AML-193 (cell line): ENCODE measurements at regions not wholly inside any gene's neighbourhood (a gene's known extent, or its start where the extent isn't known, plus 50 kb on each side); places are given as distances from the start of the nearest gene placed in this dataset.
"Not testable (repeated sequence)": the region's sequence is repeated elsewhere in the genome, so short reads cannot be mapped to it uniquely, and the experiment has no call there.

Experiments used
- DNase-seq, 2 experiments: peaks; one replicate each; lab custom pipeline; 2025; lab: John Stamatoyannopoulos, UW

DNA sequence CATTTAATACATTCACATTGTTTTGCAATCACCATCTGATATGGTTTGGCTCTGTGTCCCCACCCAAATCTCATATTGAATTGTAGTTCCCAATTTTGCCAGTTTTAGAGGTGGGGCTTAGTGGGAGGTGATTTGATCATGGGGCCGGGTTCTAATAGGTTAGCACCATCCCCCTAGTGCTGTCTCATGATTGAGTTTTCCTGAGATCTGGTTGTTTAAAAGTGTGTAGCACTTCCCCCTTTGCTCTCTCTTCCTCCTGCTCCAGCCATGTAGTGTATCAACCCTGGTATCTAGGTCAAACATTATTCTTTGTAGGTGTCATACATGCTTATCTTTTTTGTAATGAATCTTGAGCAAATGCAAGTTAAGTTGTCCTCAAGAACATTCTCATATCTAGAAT lies 83.3 kb upstream of the KIT start:
- no peak for DNase-seq

DNA sequence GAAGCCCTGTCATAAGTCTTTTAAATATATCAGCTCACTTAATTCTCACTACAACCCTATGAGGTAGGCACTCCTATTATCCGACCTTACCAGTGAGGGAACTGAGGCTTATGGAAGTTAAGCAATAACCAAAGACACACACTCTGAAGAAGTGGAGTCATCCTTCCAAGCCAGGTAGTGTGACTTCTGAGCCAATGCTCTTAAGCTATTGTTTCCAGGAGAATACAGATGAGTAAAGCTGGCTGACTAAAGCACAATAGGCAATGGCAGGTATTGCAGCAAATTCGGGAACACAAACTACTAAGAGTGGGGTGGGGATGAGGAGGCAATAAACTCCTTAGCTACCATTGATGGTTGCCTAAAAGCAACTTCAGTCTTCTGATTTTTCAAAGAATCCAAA lies 81.8 kb upstream of the KIT start:
- DNase-seq, result no peak

DNA sequence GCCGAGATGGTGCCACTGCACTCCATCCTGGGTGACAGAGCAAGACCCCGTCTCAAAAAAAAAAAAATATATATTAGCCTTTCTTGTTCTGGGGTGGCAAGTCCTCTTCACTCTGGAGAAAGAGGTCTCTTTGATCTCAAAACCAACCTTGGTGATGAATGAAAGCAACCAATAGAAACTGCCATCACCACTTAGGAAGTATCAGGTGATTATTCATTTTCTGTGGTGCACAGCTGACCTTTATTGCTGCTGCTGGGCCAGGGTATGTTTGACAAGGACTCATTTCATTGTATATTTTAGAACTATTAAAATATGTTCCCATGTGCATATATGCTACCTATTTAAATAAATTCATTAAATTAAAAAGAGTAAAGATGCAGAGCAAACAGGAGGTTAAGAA lies 76.0 kb upstream of the KIT start:
- no peak for DNase-seq

DNA sequence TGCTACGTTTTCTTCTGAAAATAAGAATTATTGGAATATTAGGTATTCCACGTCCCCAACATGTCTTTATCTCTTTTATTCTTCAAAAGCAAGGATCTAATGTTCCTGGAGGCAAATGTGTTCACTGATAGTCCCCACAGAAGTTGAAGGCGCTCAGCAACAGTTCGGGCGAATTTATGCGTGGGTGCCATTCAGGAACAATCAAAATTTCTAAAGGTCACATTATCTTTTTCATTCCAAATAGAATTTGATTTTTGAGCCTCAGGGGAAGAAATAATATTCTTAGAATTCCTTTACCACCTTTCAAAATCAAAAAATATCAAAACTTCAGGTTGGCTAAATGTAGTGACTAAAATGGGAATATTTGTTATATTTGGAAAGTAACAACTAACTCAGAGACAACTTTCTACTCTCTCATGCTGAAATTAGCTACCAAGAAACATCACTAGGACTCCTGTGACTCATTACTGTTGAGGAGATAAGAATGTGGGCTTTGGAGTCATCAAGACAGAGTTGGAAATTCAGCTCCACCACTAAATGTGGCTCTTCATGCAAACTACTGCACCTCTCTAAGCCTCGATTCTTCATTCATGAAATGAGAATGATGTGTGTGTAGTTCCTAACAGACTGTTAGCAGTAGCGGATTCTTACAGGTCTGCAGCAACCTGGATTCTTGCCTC lies 72.3 kb upstream of the KIT start:
- no peak for DNase-seq

DNA sequence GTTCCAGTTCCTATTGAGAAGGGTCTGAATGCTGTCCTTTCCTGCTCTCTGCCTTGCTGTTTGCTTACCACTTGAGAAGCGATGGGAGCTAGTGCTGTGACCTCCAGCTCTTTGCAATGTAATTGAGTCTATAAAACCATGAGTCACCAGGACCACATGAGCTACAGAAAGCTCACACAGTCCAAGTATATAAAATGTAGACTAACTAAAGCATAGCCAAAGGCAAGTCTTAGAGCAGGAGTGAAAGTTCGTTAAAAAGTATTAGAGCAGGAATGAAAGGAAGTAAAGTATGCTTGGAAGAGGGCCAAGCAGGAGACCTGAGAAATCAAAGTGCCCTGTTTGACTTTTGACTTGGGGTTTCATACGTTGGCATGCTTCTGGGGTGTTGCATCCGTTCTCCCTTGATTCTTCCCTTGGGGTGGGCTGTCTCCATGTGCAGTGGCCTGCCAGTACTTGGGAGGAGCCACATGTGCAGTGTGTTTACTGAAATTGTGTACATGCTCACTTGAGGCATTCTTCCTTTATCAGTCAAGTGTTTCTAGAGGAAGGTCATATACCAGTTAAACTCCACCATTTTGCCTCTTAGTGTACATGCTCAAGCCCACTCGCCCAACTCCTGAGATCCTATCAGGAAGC lies 71.3 kb upstream of the KIT start:
- DNase-seq, result no peak

DNA sequence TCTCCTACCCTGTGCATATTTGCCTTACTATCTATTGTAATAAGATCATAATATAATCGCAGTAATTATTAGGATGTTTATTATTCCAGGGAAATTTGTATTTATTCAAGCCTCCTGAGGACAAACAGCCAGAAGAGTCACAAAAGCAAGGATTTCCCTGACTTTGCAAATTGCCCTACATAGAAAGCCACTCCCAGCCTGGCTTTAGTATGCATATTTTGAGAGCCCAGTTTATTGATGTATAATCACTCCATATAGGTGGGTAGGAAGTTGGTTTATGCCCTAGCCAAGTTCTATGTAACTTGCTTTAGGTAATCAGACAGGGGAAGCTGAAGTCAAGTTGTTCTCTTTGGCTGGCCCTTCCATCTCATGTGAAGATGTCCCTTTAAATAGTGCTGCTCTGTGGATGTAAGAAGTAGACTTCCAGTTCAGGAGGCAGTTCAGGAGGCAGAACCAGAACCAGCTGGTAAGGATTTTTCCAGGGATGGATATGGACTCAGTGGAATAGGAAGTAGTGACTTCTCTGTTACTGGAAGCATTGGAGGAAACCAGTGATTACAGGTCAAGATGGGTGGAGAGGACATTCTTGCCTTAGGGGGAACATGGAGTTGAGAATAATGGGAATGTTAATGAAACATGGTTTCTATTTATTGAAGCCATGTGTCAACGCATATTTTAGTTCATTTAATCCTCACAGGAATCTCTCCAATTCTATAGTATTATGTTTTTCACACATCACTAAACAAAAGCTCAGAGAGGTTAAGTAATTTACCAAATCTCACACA lies 70.5 kb upstream of the KIT start:
- no peak for DNase-seq

DNA sequence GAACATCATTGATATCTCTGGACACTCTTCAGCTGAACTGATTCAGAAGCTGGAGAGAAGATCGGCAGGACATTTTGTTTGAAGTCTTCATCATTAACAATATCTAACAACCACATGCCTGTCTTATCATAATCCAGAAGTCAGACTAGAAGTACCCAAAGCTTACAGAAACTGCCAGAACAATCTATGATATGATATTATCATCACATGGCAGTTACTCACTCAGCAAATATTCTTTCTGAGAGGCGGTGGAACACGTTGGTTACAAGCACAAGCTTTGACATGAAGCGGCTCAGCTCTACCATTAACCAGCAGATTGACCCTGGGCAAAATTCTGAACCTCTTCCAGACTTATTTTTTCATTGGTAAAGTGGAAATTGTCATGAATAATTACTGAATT lies 69.4 kb upstream of the KIT start:
- DNase-seq, result no peak

DNA sequence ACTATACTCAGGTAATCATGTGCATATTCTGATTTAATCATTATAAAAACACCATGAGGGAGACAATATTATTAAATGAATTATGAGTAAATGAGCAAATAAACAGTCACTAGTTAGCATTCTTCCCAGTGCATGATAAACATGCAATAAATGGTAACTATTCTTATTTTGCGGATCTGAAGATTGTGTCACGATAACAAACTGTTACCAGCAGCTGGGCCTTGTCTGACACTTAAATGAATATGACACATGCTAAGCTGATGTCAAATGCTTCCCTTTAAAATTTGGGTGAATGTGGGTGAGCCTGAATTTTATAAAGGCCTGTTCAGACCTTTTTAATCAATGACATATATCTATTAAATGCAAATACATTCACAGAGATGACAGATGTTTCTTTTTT lies 68.2 kb upstream of the KIT start:
- no peak for DNase-seq

DNA sequence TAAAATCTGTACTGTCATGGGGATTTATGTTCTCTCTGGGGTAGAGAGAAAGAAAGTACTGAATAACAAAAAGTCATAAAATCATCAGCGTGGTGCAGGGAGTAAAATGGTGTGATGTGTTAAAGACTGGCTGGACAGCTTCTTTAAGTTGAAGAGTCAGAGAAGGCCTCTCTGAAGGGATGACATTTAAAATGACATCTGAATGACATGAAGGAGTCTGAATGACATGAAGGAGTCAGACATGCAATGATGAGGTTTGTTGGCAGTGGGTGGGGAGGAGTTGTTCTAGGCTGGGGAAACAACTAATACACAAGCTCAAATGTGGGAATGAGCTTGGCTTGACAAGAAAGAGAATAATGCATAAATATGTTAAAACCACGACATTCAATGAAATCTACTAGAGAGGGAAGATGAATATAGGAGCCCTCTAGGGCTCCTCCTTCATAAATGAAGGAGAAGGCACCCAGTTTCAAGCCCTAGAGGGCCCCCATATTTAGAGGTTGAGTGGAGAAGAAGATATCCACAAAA lies 63.9 kb upstream of the KIT start:
- no peak for DNase-seq

DNA sequence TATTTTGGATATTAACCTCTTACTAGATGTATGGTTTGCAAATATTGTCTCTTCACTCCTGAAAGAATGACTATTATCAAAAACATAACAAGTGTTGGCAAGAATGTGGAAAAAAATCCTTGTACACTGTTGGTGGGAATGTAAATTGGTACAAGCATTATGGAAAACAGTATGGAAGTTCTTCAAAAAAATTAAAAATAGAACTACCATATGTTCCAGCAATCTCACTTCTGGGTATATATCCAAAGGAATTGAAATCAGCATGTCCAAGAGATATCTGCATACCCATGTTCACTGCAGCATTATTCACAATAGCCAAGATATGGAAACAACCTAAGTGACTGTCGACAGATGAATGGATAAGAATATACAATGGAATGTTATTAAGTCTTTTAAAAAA lies 61.6 kb upstream of the KIT start:
- DNase-seq, result no peak

DNA sequence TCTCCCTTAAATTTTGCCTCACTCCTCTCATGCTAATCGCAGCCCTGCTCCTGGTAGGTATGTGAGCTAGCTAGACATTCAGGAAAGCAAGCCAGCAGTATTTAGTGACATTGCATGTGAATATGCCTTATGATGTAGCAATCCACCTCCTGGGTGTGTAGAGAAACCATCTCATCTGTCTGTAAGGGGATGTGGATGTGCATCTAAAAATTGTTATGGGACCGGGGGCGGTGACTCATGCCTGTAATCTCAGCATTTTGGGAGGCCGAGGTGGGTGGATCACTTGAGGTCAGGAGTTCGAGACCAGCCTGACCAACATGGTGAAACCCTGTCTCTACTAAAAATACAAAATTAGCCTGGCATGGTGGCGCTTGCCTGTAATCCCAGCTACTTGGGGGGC lies 60.1 kb upstream of the KIT start:
- not testable (repeated sequence) for DNase-seq

DNA sequence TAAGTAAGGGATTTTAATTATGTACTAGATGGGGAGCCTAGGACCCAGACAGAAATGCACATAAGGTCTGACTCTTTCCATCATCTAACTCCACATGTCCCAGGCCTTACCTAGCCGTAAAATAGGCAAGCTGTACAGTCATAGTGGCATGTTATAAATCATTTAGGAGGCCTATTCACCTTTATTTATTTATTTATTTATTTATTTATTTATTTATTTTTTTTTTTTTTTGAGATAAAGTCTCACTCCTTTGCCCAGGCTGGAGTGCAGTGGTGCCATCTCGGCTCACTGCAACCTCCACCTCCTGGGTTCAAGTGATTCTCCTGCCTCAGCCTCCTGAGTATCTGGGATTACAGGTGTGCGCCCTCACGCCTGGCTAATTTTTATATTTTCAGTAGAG lies 55.6 kb upstream of the KIT start:
- not testable (repeated sequence) for DNase-seq

DNA sequence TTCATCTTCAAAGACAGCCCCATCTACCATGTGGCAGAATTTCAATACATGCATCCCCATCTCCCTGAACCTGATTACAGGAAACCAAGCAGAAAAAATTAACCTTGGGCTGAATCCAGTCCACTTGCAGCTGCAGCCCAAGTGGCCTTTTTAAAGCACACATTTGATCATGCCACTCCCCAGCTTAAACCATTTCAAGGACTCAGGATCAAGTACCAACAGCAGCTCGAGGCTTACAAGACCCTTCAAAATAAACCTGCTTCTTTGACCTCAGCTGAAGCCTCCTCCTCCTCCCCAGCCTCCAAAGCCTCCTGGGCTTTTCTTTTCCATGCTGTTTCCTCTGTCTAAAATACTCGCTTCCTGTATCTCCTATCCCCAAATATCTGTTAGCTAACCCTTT lies 50.7 kb upstream of the KIT start:
- no peak for DNase-seq

DNA sequence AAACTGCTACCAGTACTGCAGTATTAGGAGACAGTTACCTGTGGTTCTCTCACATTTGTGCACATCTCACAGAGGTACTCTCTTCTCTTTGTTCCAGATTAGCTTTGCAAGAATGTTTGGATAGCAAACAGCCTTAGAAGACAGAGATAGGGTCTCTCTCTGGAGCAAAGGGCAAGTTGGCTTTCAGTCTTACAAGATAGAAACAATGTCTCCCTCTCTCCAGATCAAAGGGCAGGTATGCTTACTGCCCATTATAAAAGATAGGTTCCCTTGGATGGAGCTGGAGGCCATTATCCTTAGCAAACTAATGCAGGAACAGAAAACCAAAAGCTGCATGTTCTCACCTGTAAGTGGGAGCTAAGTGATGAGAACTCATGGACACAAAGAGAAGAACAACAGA lies 50.2 kb upstream of the KIT start:
- DNase-seq, result no peak
